ENCODE measurements at regions not wholly inside any gene's neighbourhood (a gene's known extent, or its start where the extent isn't known, plus 50 kb on each side); places are given as distances from the start of the nearest gene placed in this dataset.

GRCh38 chr14:71290960-71291466 is 383.8 kb downstream of the PCNX1 start:
- TF ChIP-seq CTCF (conservative IDR thresholded peaks at IDR 0.05; ENCODE audit: low read depth, low read length) (no peak), EZH2phosphoT487 (IDR thresholded peaks at IDR 0.05; ENCODE audit: borderline replicate concordance, low read length) (no peak)
